ENCODE measurements at regions not wholly inside any gene's neighbourhood (a gene's known extent, or its start where the extent isn't known, plus 50 kb on each side); places are given as distances from the start of the nearest gene placed in this dataset.

DNA sequence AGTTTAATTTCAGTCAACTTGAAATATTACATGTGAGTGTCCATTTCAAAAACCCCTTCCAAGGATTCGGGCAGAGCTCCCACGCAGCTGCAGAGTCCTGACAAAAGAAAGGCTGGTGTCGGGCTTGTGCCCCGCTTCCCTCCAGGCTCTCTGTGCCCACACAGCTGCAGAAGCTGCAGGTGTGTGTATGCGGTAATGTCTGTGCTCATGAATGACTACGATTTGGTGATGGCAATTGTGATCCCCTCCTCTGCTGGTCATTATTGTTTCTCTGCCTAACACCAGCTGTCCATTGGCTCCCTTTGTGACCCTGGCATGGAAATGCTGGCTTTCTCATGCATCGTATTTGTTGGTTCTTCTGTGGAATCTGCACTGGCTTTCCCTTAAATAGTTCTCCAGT is 224.8 kb downstream of the NUP35 start:
- Histone ChIP-seq H2AFZ (ENCODE audit: control insufficient read depth, low read length) (no peak overlapping the region), H3K9ac (ENCODE audit: control insufficient read depth, extremely low read depth, insufficient read depth, low read length) (no peak overlapping the region), H3K27ac (ENCODE audit: control insufficient read depth, insufficient read depth, low read length) (no peak overlapping the region), H3K9me1 (ENCODE audit: control insufficient read depth, extremely low read depth, insufficient read depth, low read length) (no peaks in the 10 kb centered on the region), H3K4me2 (ENCODE audit: control insufficient read depth, extremely low read depth, insufficient read depth, low read depth, low read length) (no peak overlapping the region), H4K20me1 (ENCODE audit: control insufficient read depth, extremely low read depth, insufficient read depth, low read length) (no peaks in the 10 kb centered on the region), H3K9me3 (ENCODE audit: control insufficient read depth, low read depth, low read length) (no peaks in the 10 kb centered on the region), H3K36me3 (ENCODE audit: control insufficient read depth in 2 of 2, extremely low read depth in 1 of 2, insufficient read depth in 2 of 2, low read length in 2 of 2) (no peaks in the 10 kb centered on the region), H3K4me1 (ENCODE audit: control insufficient read depth, extremely low read depth, insufficient read depth, low read length) (no peaks in the 10 kb centered on the region), H3K4me3 (ENCODE audit: control insufficient read depth in 2 of 3, extremely low read depth in 1 of 3, insufficient read depth in 2 of 3, low read depth in 1 of 3, low read length in 3 of 3) (no peak overlapping the region), H3K27me3 (ENCODE audit: control insufficient read depth, extremely low read depth, insufficient read depth, low read length) (no peaks in the 10 kb centered on the region), H3K79me2 (ENCODE audit: control insufficient read depth, insufficient read depth, low read length) (no peaks in the 10 kb centered on the region)
- no peak for DNase-seq (ENCODE audit: low read depth, low spot score)
- no peak for TF ChIP-seq EZH2 (IDR thresholded peaks at IDR 0.05; ENCODE audit: low read length)
- TF ChIP-seq, protein P1, sequence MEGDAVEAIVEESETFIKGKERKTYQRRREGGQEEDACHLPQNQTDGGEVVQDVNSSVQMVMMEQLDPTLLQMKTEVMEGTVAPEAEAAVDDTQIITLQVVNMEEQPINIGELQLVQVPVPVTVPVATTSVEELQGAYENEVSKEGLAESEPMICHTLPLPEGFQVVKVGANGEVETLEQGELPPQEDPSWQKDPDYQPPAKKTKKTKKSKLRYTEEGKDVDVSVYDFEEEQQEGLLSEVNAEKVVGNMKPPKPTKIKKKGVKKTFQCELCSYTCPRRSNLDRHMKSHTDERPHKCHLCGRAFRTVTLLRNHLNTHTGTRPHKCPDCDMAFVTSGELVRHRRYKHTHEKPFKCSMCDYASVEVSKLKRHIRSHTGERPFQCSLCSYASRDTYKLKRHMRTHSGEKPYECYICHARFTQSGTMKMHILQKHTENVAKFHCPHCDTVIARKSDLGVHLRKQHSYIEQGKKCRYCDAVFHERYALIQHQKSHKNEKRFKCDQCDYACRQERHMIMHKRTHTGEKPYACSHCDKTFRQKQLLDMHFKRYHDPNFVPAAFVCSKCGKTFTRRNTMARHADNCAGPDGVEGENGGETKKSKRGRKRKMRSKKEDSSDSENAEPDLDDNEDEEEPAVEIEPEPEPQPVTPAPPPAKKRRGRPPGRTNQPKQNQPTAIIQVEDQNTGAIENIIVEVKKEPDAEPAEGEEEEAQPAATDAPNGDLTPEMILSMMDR (optimal IDR thresholded peaks at IDR 0.05 in 1 of 3, IDR thresholded peaks at IDR 0.05 in 1 of 3, conservative IDR thresholded peaks at IDR 0.05 in 1 of 3; ENCODE audit: extremely low read depth in 1 of 3, insufficient read depth in 2 of 3, low read length in 3 of 3) = no peak
- no peak for FAIRE-seq
- dilution Hi-C loops (cut with MboI; ENCODE audit: extremely low pct_ligation_motif_present, low sequenced_read_pairs) = no loop called here

DNA sequence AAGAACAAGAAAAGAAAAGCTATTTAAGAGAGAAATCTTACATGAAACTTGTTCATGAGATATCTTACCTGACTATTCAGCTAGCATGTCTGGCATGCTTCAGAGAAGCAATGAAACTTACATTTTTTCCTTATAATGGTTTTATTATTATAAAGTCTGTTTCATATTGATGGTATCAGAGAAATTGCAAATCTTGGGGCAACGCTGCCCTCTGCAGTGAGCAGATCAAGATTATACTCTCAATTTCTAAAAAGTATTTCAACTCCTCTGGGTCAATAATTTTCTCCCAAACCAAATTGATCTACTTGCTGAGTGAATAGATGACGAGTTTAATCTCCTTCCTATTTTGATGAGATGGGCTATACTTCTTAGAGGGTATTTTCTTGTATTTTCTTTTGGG is 235.6 kb downstream of the NUP35 start:
- Histone ChIP-seq H3K79me2 (ENCODE audit: control insufficient read depth, insufficient read depth, low read length) (no peaks in the 10 kb centered on the region), H3K4me3 (ENCODE audit: control insufficient read depth in 2 of 3, extremely low read depth in 1 of 3, insufficient read depth in 2 of 3, low read depth in 1 of 3, low read length in 3 of 3) (no peak overlapping the region), H3K9me1 (ENCODE audit: control insufficient read depth, extremely low read depth, insufficient read depth, low read length) (no peaks in the 10 kb centered on the region), H3K4me2 (ENCODE audit: control insufficient read depth, extremely low read depth, insufficient read depth, low read depth, low read length) (no peak overlapping the region), H3K9me3 (ENCODE audit: control insufficient read depth, low read depth, low read length) (no peaks in the 10 kb centered on the region), H4K20me1 (ENCODE audit: control insufficient read depth, extremely low read depth, insufficient read depth, low read length) (no peaks in the 10 kb centered on the region), H3K36me3 (ENCODE audit: control insufficient read depth in 2 of 2, extremely low read depth in 1 of 2, insufficient read depth in 2 of 2, low read length in 2 of 2) (no peaks in the 10 kb centered on the region), H3K9ac (ENCODE audit: control insufficient read depth, extremely low read depth, insufficient read depth, low read length) (no peak overlapping the region), H2AFZ (ENCODE audit: control insufficient read depth, low read length) (no peak overlapping the region), H3K4me1 (ENCODE audit: control insufficient read depth, extremely low read depth, insufficient read depth, low read length) (no peaks in the 10 kb centered on the region), H3K27ac (ENCODE audit: control insufficient read depth, insufficient read depth, low read length) (no peak overlapping the region), H3K27me3 (ENCODE audit: control insufficient read depth, extremely low read depth, insufficient read depth, low read length) (no peaks in the 10 kb centered on the region)
- no peak for TF ChIP-seq EZH2 (IDR thresholded peaks at IDR 0.05; ENCODE audit: low read length)
- TF ChIP-seq, protein P1 (optimal IDR thresholded peaks at IDR 0.05 in 1 of 3, IDR thresholded peaks at IDR 0.05 in 1 of 3, conservative IDR thresholded peaks at IDR 0.05 in 1 of 3; ENCODE audit: extremely low read depth in 1 of 3, insufficient read depth in 2 of 3, low read length in 3 of 3) = peak in 1 of 3 experiments; percentile 21
- no peak for DNase-seq (ENCODE audit: low read depth, low spot score)
- dilution Hi-C loops (cut with MboI; ENCODE audit: extremely low pct_ligation_motif_present, low sequenced_read_pairs) = no loop called here
- no peak for FAIRE-seq

Data from keratinocyte (primary cell).